NCI-H748 treated with DMSO at 0.1 percent for 48 hours (cell line): ENCODE measurements at regions not wholly inside any gene's neighbourhood (a gene's known extent, or its start where the extent isn't known, plus 50 kb on each side); places are given as distances from the start of the nearest gene placed in this dataset.

Source experiments
- DNase-seq: peaks from one replicate; lab custom pipeline; 2025; lab: John Stamatoyannopoulos, UW

DNA sequence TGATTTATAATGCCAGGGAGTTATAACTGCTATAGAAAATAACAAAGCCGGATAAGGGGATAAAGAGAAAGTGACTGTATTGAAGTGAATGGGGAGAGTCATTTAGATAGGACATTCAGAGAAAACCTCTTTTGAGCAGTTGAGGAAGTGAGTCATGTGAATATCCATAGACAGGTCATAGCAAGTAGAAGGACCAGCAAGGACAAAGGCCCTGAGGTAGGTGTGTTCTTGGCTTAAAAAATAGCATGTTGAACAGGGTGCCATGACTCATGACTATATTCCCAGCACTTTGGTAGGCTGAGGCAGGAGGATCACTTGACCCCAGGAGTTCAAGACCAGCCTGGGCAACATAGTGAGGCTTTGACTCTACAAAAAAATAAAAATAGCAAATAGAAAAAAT lies 51.5 kb upstream of the RAP1B start:
- no peak for DNase-seq

DNA sequence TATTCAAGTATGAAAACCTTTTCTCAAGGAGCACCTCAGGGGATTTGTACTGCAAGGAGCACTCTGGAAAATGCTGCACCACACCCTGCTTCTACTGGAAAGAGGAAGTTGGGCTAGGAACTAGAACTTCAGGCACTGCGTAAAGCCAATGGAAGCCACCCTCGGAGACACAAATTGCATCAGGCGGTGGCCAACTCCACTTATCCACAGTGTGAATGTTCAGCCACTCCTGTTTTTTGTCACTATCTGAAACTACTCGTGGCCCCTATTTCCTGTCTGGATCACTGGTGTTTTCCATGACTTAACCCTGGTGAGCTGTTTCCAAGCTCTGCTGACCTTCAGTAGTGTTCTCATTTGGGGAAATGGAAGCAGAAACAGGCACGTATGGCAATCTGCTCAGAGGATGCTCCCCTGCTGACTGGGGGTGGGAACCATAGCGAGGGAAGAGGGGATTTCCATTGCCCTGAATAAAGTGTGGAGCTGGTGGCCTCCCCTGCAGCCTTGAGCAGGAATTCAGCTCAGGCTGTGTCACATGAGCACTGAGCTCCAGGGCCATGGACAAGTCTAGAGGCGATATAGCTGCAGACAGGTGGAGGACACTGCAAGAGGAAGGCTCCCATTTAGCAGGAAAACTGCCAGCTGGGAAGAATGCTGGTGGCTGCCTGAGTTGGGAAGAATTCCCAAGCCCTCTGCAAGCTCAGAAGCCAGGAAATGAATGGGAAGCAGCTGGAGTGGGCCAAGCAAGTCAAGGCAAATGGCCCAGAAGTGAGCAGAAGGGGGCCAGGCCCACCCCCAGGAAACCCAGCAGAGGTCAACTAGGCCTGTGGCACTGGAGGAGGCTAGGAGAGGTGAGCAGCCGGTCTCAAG lies 50.5 kb upstream of the RAP1B start:
- no peak for DNase-seq

DNA sequence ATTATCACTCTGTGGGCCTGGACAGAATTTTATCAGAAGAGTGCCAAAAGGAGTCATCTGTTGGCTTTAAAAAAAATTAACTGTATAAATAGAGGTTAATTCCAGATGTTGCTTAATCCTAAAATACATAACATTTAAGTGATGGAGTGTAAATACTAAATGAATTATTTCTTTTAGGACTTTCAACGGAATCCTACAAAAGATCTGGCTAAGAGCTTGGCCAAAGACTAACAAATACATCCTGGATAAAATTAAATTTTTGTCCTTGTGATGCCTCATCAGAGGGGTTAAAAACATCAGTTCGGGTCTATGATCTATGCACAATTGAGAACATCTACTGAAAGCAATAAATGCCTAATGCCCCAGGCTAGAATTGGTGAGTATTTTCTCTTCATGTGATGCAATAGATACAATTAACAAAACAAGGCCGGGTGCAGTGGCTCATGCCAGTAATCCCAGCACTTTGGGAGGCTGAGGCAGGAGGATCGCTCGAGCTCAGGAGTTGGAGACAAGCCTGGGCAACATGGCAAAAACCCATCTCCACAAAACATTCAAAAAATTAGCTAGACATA lies 49.8 kb upstream of the RAP1B start:
- DNase-seq: no peak
